Activated CD4-positive, CD25-positive, alpha-beta regulatory T cell treated with anti-CD3 and anti-CD28 coated beads, Interleukin-2, amount 50 U/mL, for 16 hours (primary cell): ENCODE measurements at regions not wholly inside any gene's neighbourhood (a gene's known extent, or its start where the extent isn't known, plus 50 kb on each side); places are given as distances from the start of the nearest gene placed in this dataset.
"Not testable (repeated sequence)": the region's sequence is repeated elsewhere in the genome, so short reads cannot be mapped to it uniquely, and the experiment has no call there.

Experiments used
- DNase-seq: peaks from one replicate; pipeline ENCODE4 v3.0.0-alpha.2; 2020; ENCODE audit warnings: low read depth, low spot score

DNA sequence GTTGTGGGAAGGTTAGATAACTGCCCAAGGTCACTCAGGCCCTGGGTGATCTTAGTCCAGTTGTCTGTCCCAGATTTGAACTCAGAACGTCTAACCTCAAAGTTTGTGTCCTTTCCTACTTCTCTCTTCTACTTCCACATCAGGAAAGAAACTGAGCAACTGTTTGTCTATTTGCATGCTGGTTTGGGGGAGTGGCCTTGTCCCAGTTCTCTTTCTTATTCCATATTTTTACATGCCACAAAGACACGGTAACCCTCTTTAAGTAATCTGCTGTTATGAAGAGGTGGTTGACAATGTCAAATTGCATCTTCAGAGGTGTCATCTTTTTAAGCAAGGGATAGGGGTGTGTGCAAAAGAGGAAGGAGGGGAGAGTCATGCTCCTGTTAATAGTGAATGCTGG lies 432.5 kb downstream of the HS3ST3B1 start:
- DNase-seq: no peak

- DNase-seq: no peak
Measured at GRCh38 chr17:14732211-14732610, 431.3 kb downstream of the HS3ST3B1 start.

GRCh38 chr17:14731591-14731990 lies 430.7 kb downstream of the HS3ST3B1 start:
- DNase-seq: no peak

- no peak for DNase-seq
Measured at GRCh38 chr17:14730821-14731220, 429.9 kb downstream of the HS3ST3B1 start.

DNA sequence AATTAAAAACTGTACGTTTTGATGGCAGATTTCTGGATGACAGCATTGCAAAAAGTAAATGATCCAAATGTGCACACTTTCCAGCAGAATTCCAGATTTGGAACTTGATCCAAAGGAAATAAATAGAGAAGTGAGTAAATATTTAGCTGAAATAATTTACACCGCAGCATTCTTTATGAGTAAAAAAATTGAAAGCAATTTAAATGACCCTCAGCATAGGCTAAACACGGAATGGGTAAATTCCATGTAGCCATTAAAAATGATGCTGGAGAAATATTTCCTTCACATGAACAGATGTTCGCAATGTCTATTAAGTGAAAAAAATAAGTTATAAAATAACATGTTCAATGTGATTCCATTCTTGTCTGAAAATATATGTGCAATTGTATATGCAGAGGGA lies 424.8 kb downstream of the HS3ST3B1 start:
- no peak for DNase-seq

DNA sequence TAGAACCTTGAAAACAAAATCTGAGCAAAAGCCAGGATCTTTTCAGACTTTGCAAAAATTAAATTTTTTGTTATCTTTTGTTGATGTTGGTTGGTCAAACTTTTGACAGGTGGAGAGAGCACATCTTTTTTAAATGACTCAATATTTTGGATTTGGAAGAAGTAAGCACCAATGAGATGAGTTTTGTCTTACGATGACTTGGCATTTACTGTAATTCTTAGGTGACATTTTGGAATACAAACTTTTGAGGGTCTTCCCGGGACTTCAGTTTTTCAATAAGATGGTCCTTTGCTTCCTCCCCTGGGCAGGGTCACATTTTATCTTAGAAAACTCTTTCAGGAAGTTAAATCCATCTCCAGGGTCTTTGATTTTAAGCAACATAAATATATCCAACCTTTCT lies 423.9 kb downstream of the HS3ST3B1 start:
- no peak for DNase-seq

GRCh38 chr17:14723349-14723748 lies 422.5 kb downstream of the HS3ST3B1 start:
- DNase-seq: not testable (repeated sequence)

DNA sequence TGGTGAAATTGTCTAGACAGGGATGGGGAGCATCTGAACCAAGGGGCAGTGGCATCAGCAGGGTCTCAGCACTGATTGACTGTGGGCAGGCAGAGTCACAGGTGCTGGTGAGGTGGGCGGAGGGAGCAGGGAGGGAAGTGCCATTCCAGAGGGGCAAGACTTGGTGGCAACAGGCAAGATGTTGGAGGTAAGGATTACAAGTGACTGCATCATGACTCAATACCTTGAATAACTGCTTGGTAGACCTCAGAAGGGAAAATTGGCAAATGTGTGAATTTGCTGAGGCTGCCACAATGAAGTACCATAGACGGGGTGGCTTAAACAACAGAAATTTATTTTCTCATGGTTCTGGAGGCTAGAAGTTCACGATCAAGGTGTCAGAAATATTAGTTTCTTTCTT lies 419.1 kb downstream of the HS3ST3B1 start:
- DNase-seq: no peak

DNA sequence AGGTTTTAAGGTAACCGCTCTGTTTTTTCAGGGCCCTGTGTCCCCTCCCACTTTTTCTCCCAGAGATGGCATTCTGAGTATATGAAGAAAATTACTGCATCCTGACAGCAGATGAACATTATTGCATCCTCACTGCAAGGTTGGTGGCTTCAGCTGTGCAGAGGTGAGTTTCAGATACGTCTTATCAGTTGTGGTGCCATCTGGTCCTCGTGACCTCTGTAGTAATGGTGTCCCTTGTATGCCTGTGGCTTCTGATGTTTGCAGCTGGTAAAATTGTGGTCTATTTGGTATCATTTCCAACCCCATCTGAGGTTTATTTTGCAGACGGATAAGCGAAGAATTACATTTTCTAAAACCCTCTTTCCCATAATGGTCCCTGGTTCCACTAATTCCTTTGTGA lies 417.0 kb downstream of the HS3ST3B1 start:
- DNase-seq: no peak

GRCh38 chr17:14715561-14715960 lies 414.7 kb downstream of the HS3ST3B1 start:
- DNase-seq: no peak

GRCh38 chr17:14712611-14713021 lies 411.7 kb downstream of the HS3ST3B1 start:
- no peak for DNase-seq

DNA sequence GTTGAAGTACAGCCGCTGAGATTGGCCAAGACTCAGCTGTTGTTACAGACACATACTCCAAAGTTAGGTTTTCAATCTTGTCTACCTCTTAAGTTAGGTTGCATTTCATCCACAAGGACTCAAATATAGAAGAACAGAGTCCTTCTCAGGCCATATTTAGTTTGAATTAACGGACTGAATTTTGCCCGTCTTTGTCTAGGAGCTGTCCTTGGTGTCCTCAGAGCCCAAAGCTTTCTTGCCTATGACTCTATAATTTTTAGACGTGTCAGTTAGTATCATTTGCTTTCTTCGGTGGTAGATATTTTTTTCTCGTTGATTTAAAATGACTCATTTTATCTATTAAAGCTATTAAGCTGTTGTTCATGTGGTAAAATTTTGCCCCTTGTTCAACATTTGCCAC lies 403.2 kb downstream of the HS3ST3B1 start:
- no peak for DNase-seq

GRCh38 chr17:14701886-14702285 lies 401.0 kb downstream of the HS3ST3B1 start:
- no peak for DNase-seq

DNA sequence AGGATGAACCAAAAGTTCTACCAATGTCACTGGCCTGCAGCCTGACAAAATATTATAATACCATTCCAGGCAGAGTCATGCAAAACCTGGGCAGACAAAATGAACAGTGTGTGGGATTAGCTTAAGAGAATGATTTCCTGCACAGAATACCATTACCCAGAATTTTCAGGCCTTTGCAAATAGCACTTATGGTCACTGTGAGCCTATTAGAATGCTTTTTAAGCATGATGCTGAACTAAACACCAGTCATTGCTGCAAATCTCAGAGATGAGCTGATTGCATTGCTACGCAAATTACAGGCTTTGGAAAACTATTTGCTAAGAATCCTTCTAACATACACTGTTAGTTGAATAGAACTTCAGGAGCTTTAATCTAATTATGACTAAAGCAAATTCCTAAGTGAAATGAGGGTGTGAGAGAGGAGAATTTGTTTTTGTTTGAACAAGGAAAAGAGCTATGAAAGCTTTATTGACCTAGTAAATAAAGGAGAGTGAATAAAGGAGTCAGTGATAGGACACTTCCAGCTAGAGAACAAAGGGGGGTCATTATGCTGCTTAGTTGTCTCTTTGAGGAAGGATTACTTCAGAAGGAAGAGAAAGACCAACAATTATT lies 398.8 kb downstream of the HS3ST3B1 start:
- DNase-seq: no peak

DNA sequence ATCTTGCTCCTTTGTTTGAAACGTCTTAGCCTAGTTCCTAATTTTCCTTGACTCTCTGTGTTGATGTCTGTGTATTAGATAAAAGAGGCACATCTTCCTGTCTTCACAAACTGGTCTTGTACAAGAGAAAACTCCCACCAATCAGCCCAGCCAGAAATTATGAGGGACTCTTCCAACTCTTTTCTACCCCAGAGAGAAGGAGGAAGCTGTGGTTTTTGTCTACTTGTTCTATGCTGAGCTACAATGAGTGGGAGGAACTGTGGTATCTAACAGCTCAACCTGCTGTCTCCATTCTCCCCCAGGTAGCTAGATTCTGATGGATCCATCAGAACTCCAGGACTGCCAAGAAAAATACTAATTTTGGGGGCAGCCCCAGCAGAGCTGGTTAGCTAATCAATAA lies 392.5 kb downstream of the HS3ST3B1 start:
- no peak for DNase-seq

DNA sequence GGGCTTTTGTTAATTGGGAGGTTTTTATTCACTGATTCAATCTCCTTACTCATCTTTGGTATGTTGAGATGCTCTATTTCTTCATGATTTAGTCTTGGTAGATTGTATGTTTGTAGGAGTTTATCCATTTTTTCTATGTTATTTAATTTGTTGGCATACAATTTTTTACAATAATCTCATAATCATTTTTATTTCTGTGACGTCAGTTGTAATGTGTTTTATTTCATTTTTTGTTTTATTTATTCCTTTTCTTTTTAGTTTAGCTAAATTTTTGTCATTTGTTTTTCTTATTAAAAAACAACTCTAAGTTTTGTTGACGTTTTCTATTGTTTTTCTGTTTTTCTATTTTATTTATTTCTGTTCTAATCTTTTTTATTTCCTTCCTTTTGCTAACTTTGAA lies 389.8 kb downstream of the HS3ST3B1 start:
- no peak for DNase-seq

DNA sequence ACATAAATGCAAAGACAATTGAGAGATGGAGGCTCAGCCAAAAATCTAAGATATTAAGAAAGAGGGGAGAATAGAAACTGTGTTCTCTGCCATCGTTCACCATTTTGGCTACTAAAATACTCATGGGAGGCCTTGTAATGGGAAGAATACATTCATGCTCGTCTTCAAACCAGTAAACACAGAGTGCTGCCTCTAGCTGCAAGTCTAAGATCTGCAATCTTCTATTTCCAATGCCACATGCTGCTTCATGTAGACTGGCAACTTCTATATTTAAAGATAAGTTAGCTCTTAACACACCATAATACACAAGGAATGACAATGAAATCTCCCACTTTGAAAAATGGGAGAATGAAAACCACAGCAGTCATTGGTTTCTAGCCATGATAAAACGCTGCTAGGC lies 387.3 kb downstream of the HS3ST3B1 start:
- DNase-seq: no peak

- DNase-seq: no peak
Measured at GRCh38 chr17:14672830-14673229, 371.9 kb downstream of the HS3ST3B1 start.

- no peak for DNase-seq
Measured at GRCh38 chr17:14670861-14671260, 370.0 kb downstream of the HS3ST3B1 start.

DNA sequence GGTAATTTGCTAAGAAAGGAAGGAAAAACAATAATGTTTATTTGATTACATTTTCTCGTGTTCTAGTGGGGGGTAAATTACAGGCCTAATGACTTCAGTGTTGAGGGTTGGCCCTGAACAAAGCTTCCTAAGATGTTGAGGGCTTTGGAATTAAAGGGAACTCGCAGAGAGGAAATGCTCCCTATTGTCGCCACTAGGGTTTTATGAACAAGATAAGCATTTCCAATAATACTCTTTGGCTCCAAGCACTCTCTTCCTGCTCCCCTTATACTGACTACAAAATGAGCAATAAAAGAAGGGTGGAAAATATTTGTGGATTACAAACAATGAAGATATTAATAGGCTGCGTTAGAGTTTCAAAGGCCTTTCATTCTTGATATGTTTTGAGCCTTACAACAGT lies 363.6 kb downstream of the HS3ST3B1 start:
- DNase-seq: no peak

DNA sequence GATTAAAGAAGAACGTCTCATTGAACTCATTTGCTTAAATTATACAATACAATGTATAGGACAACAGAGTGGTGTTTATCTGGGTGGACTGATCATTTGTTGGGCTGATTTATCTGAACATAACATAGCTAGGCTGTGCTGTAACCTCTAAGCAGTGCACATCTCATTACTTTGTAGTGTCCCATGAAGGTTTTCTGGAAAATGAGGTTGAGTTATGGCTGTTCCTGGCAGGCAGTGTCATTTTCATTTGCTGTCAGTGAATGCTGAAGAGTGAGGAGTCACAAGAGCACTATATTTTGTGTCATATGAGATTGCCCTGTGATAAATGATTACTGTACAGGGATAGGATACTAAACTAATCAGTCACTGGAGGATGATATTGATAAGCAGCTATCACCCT lies 340.2 kb downstream of the HS3ST3B1 start:
- DNase-seq: no peak

DNA sequence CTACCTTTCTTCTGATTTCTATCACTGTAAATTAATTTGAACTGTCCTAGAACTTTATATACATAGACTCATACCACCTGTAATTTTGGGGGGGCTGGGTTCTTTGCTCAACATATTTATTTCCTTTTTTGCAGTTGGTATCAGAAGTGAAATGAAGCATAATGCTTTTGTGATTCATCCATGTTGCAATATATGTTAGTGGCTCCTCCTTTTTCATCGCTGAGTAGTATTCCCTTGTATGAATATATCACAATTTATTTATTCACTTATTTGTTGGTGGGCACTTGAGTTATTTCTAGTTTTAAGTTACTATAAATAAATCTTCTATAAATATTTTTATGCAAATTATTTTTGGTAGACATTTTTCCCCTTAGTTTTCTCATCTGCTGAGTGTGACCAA lies 336.4 kb downstream of the HS3ST3B1 start:
- no peak for DNase-seq

DNA sequence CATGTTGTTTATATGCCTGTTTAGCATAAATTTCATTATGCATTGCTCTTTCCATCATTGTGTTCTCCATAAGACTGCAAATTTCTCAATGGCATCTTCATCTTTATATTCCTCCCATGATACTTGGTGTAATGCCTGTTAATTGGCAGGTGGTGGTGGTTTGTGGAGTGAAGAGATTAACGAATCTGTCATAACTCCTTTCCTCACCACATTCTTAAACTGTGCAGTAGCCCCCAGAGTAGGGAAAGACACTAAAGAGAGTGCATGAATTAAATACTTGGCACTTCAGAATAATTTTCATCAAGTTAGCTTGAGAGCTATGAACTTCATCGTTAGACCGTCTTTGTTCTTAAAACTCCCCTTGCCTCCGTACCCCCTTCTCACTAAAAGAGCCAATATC lies 329.7 kb downstream of the HS3ST3B1 start:
- no peak for DNase-seq

GRCh38 chr17:14630046-14630445 lies 329.2 kb downstream of the HS3ST3B1 start:
- no peak for DNase-seq
